Activated T-helper 9 cell treated with anti-CD3 and anti-CD28 coated beads, Interleukin-2, amount 50 U/mL, for 16 hours (primary cell): ENCODE measurements at regions not wholly inside any gene's neighbourhood (a gene's known extent, or its start where the extent isn't known, plus 50 kb on each side); places are given as distances from the start of the nearest gene placed in this dataset.

Experiments used
- DNase-seq: peaks from one replicate; pipeline ENCODE4 v3.0.0-alpha.2; 2020; ENCODE audit warnings: low read depth

DNA sequence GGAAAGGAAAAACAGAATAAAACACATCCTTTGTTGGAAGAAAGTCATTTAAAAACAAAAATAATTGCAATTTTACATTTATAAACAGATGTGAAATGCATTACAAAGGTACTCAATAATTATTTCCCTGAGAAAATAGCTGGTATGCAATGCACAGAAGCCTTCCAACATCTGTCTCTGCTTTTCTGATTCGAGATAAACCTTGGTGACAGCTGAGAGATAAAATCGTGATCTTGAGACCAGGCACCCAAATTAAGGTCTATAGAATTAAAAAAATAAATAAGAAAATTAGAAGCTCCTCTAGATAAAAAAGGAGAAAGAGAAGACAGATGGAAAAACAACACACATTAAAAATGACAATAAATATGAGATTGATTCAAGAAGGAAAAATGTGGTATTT lies 544.0 kb downstream of the SPRY1 start:
- no peak for DNase-seq

DNA sequence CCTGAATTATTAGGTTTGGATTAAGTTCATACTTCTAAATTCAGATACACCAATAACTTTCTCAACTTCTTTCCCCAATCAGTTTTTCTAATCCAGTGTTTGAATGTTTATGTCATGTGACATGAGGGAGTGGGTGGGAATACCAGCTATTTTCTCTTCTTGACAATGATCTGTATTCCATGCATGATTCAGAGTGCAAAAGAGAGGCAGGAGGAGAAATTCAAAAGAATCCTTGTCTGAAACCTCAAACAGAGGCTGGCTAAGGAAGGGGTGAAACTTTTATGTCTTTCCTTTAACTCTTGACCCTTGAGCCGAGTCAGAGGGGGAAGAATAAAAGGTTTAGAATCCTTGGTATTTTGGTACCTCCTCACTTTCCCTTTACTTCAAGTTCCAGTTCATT lies 544.7 kb downstream of the SPRY1 start:
- no peak for DNase-seq

DNA sequence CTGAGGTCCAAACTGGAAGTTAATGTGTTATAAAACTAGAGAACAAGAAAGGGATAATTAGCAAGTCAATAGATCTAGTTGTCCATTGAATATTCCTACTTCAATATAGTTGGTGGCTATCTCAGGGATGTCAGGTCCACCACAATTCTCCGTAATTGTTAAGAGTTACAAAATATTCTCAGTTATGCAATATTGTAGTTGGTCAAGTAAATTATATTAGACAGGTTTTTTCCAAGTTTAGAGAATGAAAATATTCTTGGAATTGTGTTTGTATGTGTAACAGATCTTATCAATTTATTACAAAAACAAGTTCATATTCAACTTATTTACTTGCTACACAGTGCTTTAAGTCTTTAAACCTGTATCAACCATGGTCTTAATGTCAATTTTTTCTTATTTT lies 547.4 kb downstream of the SPRY1 start:
- no peak for DNase-seq

DNA sequence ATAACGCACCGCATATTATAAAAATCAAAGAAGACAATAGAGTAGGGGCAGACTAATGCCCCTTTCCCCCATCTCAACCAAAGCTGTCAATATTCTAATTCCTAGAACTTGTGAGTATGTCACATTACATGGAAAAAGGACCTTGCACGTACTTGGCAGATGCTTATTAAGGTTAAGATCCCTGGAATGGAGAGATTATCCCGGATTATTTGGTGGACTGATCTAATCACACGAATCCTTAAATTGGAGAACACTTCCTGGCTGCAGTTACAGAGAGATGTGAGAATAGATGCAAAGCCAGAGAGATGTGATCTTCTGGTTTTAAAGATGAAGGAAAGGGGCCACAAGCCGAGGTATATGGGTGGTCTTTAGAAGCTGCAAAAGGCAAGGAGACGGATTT lies 548.7 kb downstream of the SPRY1 start:
- no peak for DNase-seq

DNA sequence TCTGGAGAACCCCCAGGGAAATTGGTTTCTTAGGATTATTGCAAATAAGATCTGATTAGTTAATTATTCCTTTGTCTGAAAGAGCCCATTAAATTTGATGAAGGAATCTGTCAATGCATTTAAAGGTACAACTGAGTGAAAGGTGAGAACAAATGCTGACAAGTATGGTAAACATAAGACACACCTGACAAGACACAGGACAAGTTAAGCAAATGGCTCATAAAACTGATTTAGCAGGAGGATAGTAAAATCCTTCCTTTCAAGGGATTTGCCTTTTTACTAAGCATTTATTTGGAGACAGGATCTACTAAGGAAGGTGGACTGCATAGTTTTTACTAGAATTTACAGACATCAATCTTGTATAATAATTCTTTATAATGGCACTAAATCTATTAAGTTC lies 553.9 kb downstream of the SPRY1 start:
- no peak for DNase-seq

DNA sequence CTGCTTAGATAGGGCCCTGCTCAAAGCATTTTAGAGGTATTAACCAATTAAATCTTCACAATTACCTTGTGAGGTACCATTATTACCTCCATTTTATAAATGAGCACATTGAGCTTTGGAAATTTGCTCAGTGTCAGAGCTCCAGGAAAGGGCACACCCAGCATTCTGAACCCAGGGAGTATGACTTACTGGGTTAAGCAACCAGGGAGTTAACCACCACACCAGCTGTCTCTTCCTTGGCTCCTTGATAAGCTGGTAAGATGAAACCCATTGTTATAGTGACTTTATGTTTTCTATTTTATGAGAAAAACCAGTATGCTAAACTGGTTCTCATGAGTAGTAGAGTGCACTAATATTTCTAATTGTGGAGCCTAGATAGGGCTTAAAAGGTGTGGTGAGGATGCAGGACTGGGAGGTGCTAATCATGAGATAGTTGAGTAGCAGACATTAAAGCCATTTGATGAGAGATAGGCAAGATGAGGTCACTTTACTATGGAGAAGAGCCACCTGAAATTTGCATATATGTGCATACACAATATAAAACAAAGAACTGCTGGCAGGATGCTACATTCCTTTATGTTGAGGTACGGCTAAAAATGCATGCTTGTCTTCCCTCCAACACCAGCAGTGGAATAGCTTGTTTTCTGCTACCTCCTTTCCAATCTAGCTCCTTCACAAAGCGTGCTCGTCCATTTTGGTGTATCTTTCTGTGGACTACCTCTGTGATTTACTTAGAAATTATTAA lies 556.1 kb downstream of the SPRY1 start:
- no peak for DNase-seq

DNA sequence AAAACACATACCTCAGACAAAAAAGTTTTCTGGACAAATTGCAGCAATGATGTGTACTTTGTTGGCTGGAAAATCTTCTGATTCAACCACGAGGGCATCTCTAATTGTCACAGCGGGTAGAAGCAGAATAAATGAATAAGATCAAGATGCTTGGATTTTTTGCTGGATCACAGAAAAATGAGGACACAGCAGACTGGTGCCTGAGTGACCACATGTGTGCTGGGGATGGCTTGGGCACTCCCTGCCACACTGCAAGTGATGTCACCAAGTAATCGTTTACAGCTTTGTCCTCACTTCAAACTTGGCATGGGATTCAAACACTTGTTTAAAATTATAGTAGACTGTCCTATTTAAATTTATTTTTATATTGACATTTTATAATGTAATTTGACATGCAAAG lies 557.0 kb downstream of the SPRY1 start:
- DNase-seq = no peak

DNA sequence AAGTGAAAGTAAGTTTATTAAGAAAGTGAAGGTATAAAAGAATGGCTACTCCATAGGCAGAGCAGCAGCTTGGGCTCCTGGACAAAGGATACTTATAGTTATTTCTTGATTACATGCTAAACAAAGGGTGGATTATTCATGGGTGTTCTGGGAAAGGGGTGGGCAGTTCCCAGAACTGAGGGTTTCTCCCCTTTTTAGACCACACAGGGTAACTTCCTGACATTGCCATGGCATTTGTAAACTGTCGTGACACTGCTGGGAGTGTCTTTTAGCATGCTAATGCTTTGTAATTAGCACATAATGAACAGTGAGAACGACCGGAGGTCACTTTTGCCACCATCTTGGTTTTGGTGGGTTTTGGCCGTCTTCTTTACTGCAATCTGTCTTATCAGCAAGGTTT lies 557.6 kb downstream of the SPRY1 start:
- DNase-seq = no peak

DNA sequence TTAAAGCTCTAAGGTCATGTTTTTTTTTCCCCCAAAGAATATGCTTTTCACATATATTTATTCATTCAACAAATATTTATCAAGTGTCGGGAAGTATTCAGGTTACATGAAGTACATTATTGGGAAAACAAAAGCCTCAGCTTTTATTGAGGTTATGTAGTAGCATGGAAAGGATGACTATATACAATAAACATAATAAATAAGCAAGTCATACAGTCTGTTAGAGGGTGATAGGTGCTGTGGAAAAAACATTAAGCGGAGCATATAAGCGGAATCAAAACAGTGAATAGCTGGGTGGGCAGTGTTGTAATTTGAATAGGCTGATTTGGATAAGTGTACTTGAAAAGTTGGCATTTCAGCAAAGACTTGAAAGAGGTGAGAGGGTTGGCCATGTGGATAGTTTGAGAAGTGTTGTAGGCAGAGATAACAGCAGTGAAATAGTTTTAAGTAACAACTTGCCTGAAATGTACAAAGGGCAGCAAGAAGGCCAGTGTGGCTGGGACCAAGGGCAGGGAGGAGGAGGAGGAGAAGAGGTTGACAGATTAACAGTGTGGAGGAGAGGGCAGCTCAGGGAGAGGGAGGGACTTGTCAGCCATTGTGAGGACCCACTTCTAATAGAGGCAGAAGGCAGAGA lies 558.7 kb downstream of the SPRY1 start:
- DNase-seq = no peak

DNA sequence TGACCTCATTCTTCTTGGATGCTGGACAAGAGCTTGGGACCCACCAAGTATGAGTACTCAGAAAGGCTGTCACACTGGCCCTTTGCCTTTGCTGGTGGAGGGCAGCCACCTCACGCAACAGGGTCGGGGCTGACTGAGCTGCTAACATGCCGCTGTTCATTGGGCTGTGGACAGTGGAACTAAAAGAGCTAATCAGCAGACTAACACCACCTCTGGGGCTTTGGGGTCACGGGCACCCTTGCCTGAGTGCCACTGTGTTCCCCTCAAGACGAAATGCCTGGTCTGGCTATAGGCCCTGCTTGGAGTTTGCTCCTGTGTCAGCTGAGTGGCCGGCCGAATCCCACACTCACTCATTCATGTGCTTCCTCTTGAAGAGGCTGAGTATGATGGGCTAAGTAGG lies 559.6 kb downstream of the SPRY1 start:
- DNase-seq = no peak

DNA sequence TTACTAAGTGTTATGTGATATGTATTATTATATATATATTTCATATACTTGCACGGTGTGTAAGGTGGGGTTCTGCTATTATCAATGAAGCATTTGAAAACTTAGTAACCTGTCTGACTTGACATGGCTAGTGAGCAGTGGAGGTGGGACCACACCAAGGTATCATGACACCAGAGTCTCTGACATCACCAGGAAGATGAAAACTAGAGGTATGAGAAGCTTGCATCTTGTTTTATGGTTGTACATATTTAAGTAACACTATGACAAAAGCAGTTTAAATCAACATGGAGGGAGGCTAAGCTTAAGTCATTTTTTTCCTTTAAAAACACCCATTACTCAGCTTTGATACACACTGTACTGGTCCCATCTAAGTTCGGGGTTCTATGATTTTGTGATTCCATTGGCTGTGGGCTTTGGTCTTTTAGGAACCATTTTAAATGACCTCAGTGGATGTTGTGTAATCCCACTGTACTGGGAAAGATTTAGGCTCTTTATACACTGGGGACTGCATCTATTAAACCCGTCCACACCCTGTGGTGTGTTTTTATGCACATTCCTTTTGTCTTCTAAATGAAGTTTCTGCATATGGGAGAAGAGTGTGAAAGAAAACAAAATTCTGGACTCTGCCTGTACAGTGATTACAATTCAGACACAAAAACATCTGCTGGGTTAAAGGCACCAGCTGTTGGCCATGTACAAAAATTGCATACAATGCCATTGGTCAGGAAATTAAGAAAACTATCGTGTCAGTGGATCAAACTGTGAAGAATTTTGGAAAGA lies 570.6 kb downstream of the SPRY1 start:
- no peak for DNase-seq

DNA sequence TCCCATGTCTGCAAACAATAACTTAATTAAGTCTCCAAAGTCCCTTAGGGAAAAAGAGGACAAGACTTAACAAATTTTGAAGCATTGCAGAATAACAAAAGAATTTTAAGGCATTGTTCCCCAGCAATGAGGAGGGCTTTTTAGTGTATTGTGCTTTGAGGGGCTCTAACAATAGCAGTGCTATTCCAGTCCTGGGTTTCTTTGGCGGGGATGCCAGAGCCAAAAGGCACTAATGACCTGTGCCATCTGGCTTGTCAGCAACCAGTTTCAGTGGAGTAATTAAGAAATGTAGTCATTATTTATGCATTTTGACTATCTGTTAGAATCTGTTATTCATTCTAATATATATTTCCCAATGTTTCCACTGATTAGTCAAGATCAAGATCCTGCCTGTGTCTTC lies 575.4 kb downstream of the SPRY1 start:
- no peak for DNase-seq

DNA sequence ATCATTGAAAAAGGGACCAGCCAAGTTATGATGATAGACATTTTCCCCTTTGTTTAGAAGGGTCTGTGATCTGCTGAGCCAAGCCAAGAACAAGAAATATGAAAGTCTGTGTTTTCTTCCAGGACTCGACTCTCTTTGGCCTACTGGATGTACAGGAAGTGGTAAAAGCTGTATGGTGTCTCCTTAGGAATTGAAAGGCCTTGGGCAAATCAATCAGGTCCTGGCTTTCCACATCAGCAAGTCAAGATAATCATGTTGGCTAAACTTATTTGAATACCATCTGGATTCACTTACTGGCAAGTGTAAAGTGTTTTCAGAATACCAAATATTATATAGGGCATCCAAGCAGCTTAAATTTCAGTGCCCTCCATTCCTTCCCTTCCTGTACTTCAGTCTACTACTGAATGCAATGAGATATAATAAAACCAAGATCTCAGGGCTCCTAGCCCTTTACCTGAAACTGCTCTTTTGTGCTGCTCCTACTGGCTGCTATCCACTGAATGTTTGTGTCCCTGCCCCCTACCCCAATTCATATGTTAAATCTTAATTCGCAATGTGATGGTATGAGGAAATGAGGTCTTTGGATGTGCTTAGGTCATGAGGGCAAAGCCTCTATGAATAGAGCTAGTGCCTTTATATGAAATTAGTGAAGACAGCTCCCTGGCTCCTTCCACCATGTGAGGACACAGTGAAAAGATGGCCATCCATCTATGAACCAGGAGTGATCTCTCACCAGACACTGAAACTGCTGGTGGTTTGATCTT lies 578.0 kb downstream of the SPRY1 start:
- DNase-seq = no peak

DNA sequence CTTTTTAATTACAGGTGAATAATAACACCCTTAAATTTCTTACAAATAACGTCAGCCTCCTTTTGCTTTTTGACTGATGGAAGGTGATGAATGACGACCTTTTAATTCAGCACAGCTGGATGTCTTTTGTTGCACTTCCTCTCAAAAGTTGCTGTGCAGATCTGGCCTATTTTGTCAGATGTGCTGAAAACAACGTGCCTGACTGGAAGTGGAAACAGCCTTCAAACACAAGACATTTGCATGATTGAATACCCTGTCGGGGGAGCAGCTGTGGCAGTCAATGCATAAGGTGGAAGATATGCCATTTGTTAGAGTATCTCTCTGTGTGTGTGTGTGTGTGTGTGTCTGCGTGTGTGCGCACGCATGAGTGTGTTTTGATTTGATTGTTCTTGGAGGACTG lies 579.7 kb downstream of the SPRY1 start:
- DNase-seq = no peak

DNA sequence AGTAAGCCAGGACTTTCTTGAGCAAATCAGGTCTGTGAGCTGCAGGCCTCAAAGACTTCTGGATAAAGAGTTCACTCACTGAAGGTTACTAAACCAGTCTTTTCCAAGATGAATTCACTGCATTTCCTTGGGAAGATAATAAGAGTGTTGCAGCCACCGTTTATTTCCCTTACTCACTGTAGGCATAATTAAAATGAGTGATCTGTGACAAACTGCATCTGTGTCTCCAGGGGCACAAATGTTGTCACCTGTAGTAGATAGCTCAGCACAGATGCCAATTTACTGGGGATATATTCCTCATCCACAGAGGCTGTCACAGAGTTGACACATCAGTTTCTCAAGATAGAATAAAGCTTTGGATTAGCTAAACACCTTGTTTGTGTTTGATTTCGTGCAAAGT lies 580.2 kb downstream of the SPRY1 start:
- DNase-seq = no peak

DNA sequence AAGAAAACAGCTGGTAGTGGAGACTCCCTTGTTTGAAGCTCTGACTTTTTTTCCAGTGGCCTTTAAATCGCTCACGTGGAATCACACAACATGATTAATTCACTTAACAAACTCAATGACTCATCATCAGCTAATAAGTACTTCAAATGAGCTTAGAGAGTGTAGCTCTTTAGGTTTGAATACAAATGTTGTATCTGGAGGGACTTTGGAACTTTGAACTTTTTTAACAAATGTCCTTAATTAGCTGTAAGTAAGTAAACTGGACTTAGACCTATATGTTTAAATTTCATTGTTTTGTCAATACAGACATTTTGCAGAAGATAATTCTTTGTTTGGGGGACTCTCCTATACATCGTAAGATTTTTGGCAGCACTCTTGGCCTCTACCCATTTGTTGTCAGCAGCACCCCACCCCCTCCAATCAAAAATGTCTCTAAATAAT lies 581.1 kb downstream of the SPRY1 start:
- no peak for DNase-seq

DNA sequence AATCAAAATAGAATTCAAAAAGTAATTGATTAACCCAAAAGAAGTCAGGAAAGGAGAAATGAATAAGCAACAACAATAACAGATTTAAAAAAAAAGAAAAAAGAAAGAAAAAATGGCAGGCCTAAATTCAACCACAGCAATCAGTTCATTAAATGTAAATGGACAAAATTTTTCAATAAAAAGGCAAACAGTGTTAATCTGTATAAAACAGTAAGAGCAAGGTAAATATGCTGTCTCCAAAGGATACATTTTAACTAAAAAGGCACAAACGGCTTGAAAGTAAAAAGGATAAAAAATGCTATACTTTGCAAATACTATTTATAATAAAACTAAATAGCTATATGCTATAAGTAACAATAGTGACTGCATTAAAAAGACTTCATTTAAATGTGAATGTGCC lies 582.0 kb downstream of the SPRY1 start:
- no peak for DNase-seq

DNA sequence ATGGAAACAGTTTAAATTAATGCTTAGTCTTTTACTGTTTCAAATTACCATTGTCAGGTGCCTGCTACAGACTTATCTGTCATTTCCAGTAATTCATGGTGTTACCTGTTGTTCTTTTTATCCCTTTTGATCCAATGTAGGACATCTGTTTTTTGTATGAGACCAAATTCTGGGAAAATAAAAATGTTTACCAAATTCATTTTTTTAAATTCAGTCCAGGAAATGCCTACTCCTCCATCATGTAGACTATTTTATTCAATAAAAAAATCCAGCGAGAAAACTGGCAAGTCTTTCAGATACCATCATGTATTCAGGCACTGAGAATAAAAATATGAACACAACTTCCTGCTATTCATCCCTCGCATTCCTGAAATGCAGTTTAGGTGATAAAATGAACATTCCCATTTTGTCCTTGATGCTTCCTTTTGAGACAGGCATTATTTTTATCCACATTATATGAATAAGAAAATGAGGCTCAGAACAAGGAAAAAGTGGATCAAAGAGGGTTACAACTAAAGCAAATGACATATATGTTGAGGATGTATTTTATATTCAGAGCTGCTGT lies 584.2 kb downstream of the SPRY1 start:
- DNase-seq = no peak

DNA sequence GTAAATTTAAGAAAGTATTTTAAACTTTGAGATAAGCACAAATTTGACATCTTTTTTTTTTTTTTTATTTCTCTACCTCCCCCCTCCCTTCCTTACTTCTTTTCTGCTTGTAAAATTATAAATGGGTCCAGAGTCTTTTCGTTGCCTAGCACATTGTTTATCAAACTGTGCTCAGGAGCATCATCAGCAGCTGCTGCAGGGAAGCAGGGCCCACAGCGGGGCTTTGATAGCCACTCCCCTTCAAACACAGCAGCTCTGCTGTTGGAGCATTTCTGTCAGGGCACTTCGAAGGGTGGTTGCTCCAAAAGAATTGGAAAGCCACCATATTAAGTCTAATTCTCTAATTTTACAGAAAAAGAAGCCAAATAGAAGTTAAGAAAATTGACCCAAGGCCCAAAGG lies 588.3 kb downstream of the SPRY1 start:
- DNase-seq = no peak

DNA sequence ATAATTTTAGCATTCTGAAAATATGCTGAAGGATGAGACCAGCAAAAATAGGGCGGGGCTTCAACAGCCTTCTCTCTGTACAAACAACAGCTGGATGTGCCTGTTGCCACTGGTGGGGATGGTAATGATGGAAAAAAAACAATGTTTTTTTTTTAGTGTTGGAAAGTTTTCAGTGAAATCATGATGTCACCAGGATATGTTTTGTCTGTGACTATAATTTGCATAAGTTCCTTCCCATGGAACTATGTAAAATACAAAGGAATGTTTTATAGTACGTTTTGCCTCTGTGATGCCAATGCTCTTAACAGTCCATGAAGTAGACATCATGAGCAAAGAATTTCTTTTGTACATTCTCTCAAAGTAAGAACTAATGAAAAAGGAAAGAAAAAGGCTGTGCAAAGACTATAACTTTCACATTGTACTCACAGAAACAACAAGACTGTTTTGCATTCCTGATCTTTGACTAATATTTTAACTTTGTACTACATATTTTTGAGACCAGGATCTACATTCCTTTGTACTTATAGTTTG lies 589.7 kb downstream of the SPRY1 start:
- no peak for DNase-seq

DNA sequence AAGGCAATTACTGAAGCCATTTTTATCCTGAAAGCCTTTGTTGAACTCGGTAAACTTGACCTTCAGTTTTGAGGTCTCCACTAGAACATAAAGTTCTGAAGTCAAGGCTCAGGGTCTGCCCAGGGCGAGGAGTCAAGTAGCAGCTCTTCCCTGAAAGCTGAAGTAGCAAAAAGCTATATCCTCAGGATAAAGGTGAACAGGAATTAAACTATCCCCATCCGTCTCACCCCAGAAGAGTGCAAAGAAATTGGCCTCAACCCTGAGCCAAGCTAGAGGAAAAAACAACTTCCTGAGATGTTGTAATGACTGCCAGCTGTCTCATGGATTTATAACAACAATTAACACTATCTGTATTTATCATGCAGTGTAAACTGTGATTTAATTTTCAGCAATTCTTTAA lies 590.8 kb downstream of the SPRY1 start:
- DNase-seq = no peak

DNA sequence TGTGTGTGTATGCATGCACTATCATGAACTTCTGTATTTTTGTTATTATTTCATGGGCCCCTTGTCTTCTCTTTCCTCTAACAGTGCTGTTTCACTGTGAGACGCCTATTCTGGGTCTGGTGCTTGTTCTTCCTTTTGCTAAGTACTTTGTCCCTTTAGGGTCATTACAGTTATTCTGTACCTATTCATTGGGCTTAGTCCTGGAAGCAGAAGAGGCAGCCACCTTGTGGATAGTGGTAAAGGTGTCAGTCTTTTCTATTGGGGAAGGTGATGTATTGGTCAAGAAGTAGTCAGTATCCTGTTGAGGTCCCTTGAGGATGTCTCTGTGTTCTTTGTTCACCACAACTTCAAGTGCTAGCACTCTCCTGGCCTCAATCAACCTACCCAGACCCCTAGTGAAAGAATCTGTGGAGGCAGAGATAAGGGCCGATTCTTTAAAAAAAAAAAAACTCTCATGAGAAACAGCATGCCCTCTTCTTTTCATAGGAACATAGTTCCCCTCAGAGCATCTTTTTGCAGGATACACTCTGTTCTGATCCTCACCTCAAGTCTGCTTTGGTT lies 593.8 kb downstream of the SPRY1 start:
- no peak for DNase-seq
